Activated CD4-positive, alpha-beta T cell treated with anti-CD3 and anti-CD28 coated beads, Interleukin-2, amount 50 U/mL, for 1 hour (primary cell): ENCODE measurements at regions not wholly inside any gene's neighbourhood (a gene's known extent, or its start where the extent isn't known, plus 50 kb on each side); places are given as distances from the start of the nearest gene placed in this dataset.

ENCODE experiments used
- DNase-seq: peaks from one replicate; pipeline ENCODE4 v3.0.0-alpha.2; 2020

DNA sequence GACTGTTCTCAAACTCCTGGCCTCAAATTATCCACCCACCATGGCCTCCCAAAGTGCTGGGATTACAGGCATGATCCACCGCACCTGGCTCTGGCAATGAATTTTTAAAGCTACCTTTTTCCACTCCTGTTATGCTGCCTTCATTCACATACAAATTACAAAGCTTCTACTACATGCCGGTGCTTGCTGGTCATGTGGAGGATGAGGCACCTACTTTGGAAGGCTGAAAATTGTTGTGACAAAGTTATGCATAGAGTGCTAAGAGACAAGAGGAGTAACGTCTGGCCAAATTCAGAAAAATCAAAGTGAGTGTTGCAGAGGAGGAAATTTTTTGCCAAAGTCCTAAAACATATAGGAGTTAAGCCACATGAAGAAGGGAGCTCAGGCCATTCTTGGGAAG lies 191.7 kb upstream of the PPFIA2 start:
- DNase-seq: no peak

DNA sequence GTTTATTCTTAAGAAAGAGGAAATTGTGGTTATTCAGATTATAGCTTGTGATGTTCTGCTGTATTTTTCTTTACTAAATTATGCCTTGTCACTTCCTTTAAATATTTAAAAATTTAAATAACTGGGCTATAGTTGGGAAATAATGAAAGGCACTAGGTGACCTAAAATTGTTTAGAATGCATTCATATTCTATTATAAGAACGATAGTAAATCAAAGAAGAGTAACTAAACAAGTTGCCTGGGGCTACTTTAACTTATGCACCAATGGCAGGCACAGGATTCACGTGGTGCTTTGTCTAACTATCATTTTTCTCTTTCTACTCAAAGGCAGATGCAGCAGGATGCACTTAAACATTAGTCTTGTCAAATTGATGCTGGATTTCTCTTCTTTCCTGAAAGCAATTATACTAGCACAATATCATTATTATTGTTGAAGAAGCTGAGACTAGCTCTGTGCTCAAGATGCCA lies 190.7 kb upstream of the PPFIA2 start:
- no peak for DNase-seq

DNA sequence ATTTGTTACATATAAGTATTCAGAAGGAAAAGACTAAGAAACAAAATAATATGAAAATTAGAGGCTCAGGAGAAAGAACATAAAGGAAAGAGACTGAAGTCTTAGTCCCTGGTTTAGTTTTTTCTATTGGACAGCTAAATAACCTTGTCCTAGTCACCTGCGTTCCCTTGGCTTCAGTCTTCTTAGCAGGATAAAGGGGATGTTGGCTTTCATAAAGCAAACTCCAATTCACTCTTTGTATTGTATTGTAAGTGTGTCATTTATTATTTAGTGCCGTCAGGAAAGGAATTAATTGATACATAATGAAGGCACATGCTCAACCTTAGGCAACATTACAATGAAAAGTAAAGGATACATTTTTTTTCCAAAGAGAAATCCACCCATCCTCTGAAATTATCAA lies 190.3 kb upstream of the PPFIA2 start:
- no peak for DNase-seq

DNA sequence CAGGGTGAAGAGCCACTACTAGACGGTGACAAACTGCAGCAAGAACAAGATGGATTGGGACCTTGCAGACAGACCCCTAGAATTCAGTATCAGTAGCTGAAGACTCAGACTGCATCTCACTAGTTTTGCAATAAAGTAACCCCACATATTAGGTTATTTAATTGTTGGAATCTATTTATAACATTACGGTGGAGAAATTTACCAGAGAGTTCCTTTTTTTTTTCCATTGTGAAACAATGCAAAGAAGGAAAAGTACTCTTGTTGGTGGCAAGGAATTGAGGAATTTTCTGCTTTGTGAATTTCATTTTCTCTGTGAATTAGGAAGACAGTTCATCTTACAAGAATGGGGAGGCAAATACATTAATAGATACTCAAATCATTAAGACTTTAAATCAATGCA lies 185.7 kb upstream of the PPFIA2 start:
- no peak for DNase-seq

DNA sequence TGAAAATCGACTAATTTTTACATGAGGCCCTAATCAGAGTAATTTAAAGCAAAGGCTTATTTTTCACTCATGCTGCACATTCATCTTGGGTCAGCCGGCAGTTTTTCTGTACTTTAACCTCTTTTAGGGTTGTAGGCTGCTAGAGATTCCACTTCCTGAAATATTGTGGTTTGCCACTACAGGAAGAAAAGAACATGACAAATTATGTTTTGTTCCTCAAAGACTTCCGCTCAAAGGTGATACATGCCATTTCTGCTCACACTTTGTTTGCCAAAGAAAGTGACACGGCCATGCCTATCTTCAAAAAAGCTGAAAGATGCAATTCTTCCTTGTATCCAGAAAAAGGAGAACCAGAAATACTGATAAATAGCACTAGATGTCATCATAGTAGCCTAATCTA lies 183.4 kb upstream of the PPFIA2 start:
- DNase-seq: no peak

DNA sequence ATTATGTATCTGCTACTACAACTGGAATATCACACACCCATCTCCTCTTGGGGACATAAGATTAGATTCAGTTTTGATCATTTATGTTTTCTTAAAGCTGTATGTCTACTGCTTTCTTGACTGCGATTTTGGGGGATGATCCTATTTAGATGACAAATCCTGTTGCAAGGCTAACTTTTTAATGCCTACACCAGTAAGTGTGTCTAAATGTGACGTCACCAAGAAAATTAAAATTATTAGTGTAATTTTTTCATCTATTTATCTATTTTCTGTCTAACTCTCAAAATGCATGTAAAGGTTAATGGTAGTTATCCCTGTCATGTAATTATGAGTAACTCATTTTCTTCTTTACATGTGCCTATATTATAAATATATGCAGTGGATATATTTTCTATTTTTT lies 170.9 kb upstream of the PPFIA2 start:
- DNase-seq: no peak

DNA sequence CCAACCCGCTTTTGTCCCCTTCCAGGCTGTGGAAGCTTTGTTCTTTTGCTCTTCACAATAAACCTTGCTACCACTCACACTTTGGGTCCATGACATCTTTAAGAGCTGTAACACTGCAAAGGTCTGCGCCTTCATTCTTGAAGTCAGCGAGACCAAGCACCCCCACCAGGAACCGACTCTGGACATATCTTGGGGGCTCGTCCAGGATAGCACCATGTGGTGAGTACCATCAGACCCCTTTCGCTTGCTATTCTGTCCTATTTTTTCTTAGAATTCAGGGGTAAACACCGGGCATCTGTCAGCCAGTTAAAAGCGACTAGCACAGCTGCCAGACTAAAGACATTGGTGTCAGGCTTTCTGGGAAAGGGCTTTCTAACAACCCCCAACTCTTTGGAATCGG lies 137.6 kb upstream of the PPFIA2 start:
- DNase-seq: no peak

DNA sequence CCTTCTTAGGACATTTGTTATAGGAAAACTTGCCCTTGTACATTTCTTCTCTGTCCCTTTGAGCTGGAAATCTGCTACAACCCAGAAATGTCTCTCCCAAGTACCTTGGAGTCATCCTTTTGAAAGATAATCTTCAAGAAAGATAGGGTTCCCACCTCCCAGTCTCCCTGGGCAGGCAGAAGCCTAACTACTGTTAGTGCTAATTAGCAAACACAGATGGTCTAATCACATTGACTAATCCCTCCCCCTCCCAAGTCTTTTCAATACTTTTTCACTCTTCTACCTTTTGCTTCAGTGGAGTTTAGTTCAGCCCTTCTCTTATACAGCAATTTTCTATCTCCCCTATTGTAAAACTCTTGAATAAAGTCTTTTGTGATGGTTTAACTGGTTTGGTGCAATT lies 129.8 kb upstream of the PPFIA2 start:
- no peak for DNase-seq

DNA sequence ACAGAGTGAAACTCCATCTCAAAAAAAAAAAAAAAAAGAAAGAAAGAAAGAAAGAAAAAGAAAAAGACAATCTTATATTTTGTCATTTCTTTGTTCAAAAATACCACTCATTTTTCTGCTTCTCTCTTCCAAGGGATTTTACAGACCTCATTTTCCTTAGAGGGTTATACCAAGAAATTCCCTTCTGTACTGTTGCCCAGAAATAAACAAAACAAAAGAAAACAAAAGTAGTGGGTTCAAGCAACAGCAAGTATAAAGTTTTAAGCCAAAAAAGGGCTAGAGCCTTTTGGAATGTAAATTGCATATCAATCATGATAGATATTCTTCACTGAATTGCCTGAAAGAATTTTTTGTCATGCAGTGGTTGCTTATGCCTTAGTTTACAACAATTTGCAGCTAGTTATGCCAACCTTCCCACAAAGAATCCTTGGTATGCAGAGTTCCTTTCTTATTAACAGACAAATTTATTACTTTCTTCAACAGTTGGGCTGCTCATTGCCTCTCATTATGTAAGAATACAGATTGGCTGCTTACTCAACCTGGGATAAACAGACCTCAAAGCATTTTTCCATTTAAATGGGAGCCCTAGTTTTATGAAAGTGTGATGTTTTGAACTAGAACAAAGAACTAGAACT lies 129.1 kb upstream of the PPFIA2 start:
- no peak for DNase-seq

DNA sequence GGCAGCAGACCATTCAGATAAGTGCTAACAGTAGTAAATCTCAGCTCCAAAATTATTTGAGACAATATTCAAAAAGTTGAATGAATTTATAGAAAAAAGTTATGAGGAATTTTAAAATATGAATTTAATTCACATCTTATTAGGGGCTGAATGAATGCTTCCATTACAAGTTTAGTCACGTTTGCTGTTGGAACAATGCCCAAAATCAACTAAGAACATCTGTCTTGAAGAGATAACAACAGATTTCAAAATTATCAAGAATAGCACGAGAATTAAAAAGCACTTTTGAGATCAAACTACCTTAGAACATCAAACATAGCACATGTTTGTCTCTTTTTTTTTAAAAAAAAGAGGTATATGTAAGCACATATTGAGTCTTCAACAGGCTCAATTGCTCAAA lies 115.4 kb upstream of the PPFIA2 start:
- no peak for DNase-seq

DNA sequence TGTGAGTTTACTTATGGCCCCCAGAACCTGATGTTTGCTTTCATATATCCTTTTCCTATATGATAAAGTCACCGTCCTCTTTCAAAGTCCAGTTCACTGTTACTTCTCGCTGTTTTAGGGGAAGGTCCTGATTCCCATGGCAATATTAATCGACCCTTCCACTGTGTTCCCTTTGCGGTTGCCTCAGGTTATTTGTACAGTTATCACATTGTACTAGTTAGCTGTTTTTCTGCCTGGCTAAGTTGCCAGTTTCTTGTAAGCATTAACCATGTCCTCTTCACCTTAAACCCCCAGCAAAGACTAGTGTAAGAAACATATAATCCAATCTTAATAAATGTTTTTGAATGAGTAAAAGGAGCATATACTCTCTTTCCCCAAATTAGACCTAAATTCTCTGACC lies 115.0 kb upstream of the PPFIA2 start:
- DNase-seq: no peak

DNA sequence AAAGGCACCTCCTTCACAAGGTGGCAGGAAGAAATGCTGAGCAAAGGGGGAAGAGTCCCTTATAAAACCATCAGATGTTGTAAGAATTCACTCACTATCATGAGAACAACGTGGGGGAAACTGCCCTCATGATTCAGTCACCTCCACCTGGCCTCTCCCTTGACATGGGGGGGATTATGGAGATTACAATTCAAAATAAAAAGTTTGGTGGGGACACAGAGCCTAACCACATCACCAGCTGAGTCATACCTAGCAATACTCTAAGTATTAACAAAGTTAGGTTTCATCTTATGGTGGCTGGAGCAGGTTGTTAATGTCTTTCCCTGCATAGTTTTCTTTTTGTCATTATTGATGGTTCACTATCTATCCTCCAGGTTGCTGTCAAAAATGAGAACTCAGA lies 113.2 kb upstream of the PPFIA2 start:
- no peak for DNase-seq

DNA sequence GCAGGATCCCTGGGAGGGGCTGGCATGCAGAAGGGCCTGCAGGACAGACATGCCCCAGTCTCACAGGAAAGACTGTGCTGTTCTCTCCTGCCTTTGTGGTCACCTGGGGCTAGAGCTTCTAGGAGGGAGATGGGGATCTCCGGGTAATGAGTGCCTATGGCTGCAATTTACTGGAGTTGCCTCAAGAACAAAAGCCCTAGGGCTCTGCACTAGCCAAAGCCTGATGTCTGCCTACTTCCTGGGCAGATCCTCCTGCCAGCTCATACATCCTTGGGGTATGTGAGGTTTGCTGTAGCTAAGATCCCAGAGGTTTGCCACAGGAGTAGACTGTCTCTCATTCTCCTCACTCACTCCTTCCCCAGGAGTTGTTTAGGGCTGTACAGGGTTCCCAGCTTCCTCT lies 106.9 kb upstream of the PPFIA2 start:
- no peak for DNase-seq

DNA sequence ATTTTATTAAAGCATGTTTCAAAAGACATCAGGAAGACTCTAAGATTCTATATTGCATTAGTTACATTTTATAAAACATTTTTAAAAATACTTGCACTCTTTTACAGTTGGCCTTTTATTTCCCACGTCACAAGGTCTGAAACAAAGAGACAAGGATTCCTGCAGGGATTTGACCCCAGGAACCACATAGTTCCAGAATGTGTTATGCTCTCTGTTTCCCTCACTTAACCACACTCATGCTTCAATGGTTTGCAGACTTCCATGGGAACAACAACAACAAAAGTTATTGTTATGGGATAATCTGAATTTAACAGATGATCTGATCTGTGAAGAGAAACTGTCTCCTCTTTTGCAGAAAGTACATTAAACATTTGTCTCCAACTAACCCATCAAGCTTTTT lies 104.3 kb upstream of the PPFIA2 start:
- no peak for DNase-seq

DNA sequence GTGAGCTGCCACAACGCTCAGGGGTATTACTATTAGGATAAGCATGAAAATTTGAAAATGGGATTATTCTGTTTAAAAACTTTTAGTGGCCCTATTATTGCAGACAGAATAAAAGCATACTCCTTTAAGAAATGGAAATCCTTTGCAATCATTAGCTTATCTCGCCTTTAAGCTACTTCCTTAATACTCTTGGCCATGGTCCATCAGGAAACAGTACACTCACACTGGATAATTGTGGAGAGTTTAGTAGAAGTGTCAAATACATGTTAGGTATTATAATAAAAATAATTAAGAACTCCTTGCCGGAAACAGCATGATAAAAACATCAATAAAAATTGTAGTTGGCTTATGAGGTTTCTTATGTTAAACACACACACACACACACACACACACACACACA lies 100.4 kb upstream of the PPFIA2 start:
- no peak for DNase-seq

DNA sequence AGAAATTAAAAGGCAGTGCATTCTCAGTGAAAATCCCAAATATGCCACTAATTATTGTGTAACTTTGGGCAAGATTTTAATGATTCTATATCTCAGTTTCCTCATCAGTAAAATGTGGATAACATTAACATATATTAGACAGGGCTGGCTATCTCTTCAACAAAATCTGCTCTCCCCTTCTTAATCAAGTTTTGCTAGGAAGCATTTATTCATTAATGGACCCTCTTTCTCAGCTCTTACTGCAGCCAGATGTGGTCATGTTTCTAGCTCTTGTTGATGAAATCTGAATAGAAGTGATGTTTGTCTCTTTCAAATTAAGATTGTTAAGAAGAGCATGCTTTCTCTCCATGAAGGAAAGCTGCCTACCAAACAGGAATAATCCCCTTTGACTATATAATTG lies 84.4 kb upstream of the PPFIA2 start:
- no peak for DNase-seq

DNA sequence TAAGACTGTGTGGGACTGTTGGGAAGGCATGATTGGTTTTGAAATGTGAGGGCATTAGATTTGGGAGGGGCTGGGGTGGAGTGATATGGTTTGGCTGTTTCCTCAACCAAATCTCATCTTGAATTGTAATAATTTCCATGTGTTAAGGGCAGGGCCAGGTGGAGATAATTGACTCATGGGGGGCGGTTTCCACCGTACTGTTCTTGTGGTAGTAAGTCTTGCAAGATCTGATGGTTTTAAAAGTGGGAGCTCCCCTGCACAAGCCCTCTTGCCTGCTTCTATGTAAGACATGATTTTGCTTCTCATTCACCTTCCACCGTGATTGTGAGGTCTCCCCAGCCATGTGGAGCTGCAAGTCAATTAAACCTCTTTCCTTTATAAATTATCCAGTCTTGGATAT lies 76.6 kb upstream of the PPFIA2 start:
- DNase-seq: no peak

DNA sequence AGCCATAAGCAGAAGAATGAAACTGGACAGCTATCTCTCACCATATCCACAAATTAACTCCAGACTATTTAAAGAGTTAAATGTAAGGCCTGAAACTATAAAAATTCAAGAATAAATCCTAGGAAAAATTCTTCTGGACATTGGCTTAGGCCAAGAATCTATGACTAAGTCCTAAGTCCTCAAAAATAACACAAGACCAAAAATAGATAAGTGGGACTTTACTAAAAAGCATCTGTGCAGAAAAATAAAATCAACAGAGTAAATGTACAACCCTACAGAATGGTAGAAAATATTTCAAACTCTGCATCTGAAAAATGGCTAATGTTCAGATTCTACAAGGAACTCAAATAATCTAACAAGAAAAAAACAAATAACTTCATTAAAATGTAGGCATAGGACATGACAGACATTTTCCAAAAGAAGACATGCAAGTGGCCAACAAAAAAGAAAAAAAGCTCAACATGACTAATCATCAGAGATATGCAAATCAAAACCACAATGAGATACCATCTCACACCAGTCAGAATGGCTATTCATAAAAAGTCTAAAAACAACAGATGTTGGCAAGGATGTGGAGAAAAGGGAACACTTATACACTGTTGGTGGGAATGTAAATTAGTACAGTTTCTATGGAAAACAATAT lies 61.0 kb upstream of the PPFIA2 start:
- DNase-seq: no peak

DNA sequence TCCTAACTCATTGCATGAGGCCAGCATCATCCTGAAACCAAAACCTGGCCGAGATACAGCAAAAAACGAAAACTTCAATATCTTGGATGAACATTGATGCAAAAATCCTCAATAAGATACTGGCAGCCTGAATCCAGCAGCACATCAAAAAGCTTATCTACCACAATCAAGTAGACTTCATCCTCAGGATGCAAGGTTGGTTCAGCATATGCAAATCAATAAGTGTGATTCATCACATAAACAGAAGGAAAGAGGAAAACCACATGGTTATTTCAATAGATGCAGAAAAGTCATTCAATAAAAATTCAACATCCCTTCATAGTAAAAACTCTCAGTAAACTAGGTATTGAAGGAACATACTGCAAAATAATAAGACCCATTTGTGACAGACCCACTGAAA lies 56.5 kb upstream of the PPFIA2 start:
- no peak for DNase-seq

DNA sequence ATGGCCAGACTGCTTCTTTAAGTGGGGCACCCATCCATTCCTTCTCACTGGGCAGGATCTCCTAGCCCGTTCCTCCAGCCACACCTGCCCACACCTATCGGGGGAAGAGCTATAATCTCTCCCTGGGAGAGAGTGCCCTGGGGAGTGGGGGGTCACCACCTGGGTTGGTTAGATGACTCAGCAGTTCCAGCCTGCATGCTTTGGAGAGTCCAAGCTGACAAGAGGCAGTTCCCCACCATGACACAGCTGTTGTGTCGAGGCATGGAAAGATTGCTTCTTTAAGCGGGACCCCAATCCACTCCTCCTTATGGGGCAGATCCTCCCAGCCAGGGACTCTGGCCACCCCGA lies 52.6 kb upstream of the PPFIA2 start:
- no peak for DNase-seq

DNA sequence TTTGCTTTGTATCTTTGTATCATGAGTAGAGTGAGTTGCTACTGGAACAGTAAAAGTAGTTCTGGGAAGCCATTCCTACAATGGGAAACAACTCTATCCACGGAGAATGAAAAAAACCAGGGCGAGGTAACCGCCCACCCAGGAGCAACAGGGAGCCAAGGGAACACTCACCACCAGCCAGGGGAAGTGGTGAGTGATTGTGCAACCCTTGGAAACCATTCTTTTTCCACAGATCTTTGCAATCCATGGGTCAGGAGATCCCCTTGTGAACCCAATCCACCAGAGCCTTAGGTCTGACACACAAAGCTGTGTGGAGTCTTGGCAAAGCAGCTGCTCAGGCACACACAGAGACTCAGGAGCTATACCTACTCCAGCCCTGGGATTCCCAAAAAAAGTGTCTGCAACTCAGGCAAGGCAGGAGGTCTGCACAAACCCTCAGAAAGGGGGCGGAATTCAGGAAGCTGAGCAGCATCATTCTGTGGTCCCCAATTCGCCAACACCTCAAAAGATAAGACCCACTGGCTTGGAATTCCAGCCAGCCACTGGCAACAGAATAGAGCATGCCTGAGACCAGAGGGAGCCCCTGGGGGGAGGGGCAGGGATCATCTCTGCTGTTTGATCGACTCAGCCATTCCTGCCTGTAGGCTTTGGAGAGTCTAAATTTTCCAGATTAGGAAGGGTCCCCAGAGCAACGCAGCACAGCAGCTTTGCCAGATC lies 52.1 kb upstream of the PPFIA2 start:
- no peak for DNase-seq

DNA sequence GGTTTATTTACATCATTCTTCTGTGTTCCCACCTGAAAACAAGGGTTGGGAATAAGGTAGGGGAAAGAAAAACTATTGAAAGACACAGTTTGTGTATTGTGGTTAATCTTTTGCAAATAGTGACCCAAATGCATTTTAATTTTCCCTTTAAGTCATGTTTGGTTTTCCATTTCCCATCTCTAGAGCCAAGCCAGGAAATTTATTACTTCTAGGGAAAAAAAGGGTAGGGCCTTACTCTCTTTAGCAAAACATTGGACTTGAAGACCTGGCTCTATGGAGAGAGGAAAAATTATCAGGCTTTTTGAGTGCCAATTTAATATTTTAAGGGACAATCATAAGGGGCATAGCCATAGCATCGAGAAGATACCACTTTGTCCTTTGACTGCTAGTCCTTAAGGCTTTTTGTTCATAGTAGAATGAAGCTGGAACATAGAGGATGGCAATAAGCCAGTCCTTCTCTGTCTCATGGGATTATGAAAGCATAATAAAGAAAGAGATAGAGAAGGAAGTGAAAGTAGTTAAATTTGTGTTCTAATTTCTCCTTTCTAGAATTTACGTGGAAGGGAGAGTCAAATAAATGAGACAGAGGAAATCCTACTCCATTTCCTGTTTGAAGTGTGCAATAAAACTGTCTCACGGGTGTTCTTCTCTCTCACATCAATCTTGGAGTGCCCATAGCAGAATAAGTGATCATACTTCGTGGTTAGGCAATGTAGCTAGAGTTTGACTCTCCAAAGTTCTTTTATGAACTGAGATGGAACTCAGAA lies 50.9 kb upstream of the PPFIA2 start:
- DNase-seq: no peak

DNA sequence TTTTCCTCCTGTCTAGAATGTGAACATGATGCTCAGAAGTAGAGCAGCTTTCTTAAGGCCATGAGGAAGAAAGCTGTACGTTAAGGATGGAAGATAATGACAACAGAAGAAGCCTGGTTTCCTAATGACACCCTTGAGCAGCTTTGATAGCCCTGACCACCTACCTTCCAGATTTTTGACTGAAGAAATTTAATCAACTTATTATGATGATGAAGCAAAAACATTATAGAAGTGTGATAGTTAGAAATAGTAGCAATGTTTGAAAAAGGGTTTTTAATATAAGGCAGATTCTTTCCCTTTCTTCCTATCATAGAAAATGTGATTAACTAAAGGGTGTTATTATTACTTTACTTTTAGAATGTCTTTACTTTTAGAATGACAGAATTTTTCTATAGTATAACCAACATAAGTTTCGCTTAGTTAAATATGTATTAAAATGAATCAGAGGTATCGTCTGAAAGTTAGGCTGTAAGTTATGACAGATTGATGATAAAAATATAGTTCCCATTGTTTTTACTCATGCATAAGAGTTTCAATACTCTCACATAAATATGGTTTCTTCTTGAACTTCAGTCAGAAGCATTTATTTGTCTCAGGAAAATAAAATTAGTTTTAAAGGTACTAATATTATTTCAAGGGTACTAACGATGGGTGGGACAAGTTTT lies 50.1 kb upstream of the PPFIA2 start:
- no peak for DNase-seq
